ENCODE measurements at regions not wholly inside any gene's neighbourhood (a gene's known extent, or its start where the extent isn't known, plus 50 kb on each side); places are given as distances from the start of the nearest gene placed in this dataset.
"Not testable (repeated sequence)": the region's sequence is repeated elsewhere in the genome, so short reads cannot be mapped to it uniquely, and the experiment has no call there.

GRCh38 chr13:59279028-59279427 is 884.7 kb downstream of the DIAPH3 start:
- DNase-seq, result no peak
- Histone ChIP-seq H3K4me3 (no peak overlapping the region), H3K9me3 (no peaks in the 10 kb centered on the region), H3K4me1 (no peaks in the 10 kb centered on the region), H3K27ac (no peak overlapping the region), H3K36me3 (no peaks in the 10 kb centered on the region), H3K27me3 (no peaks in the 10 kb centered on the region)
- intact Hi-C loops (cut with DNase I), result no loop called here
- WGBS, 2 donors, result 64 to 75% methylated on average over 2 of the region's 2 CpGs
- no peak for TF ChIP-seq POLR2A (IDR thresholded peaks at IDR 0.05)
- TF ChIP-seq, protein P1, sequence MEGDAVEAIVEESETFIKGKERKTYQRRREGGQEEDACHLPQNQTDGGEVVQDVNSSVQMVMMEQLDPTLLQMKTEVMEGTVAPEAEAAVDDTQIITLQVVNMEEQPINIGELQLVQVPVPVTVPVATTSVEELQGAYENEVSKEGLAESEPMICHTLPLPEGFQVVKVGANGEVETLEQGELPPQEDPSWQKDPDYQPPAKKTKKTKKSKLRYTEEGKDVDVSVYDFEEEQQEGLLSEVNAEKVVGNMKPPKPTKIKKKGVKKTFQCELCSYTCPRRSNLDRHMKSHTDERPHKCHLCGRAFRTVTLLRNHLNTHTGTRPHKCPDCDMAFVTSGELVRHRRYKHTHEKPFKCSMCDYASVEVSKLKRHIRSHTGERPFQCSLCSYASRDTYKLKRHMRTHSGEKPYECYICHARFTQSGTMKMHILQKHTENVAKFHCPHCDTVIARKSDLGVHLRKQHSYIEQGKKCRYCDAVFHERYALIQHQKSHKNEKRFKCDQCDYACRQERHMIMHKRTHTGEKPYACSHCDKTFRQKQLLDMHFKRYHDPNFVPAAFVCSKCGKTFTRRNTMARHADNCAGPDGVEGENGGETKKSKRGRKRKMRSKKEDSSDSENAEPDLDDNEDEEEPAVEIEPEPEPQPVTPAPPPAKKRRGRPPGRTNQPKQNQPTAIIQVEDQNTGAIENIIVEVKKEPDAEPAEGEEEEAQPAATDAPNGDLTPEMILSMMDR (IDR thresholded peaks at IDR 0.05), result no peak
- no peak for TF ChIP-seq EP300 (IDR thresholded peaks at IDR 0.05)
- no peak for TF ChIP-seq POLR2AphosphoS5 (IDR thresholded peaks at IDR 0.05)

- intact Hi-C loops (cut with DNase I), result no loop called here
- WGBS, 2 donors, result 77 to 87% methylated on average over 3 of the region's 3 CpGs
- Histone ChIP-seq H3K36me3 (no peaks in the 10 kb centered on the region), H3K9me3 (no peaks in the 10 kb centered on the region), H3K27ac (no peak overlapping the region), H3K4me1 (no peaks in the 10 kb centered on the region), H3K27me3 (no peaks in the 10 kb centered on the region), H3K4me3 (no peak overlapping the region)
- TF ChIP-seq EP300 (IDR thresholded peaks at IDR 0.05) (no peak), POLR2AphosphoS5 (IDR thresholded peaks at IDR 0.05) (no peak), POLR2A (IDR thresholded peaks at IDR 0.05) (no peak)
- TF ChIP-seq, protein P1 (IDR thresholded peaks at IDR 0.05), result no peak
- DNase-seq, result no peak
Observed at GRCh38 chr13:59279576-59279975, 884.2 kb downstream of the DIAPH3 start.

DNA sequence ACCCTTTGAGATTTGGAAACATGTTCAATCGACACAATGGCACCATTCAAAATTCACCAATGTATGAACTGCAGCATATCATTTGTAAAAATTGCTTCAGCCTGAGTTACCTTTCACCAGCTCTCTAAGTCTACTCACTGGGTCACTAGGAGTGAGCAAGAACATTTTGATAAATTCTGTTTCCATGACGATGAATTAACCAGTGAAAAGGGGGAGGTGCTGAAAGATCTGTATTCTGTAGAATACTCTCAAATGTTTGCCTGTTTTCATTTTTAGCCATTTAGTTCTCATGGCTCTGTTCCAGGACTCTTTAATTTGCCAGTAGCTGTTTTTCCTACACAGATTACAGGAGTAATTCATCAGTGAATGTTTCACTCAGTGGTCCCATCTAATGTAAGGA is 883.4 kb downstream of the DIAPH3 start:
- no peak for DNase-seq
- Histone ChIP-seq H3K27me3 (no peaks in the 10 kb centered on the region), H3K36me3 (no peaks in the 10 kb centered on the region), H3K9me3 (no peaks in the 10 kb centered on the region), H3K4me1 (no peaks in the 10 kb centered on the region), H3K27ac (no peak overlapping the region), H3K4me3 (no peak overlapping the region)
- intact Hi-C loops (cut with DNase I), result no loop called here
- 78 to 84% methylated on average over 2 of the region's 2 CpGs for WGBS, 2 donors
- no peak for TF ChIP-seq POLR2AphosphoS5 (IDR thresholded peaks at IDR 0.05)
- no peak for TF ChIP-seq POLR2A (IDR thresholded peaks at IDR 0.05)
- TF ChIP-seq, protein P1 (IDR thresholded peaks at IDR 0.05), result no peak

DNA sequence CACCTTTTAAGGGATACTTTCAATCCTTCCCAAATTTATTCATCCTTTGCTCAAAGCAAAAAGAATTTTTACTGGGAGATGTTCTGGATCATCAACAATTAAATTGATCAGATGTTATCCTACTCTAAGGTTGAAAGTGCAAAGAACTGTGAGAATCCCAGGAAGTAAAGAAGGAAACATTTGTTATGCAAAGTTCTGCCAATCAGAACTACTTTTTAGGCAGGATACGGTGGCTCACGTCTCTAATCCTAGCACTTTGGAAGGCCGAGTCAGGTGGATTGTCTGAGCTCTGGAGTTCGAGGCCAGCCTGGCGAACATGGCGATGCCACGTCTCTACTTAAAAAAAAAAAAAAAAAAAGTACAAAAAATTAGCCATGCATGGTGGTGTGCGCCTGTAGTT is 882.3 kb downstream of the DIAPH3 start:
- Histone ChIP-seq H3K36me3 (no peaks in the 10 kb centered on the region), H3K27me3 (no peaks in the 10 kb centered on the region), H3K4me1 (no peaks in the 10 kb centered on the region), H3K27ac (no peak overlapping the region), H3K4me3 (no peak overlapping the region), H3K9me3 (no peaks in the 10 kb centered on the region)
- DNase-seq, result no peak
- TF ChIP-seq POLR2AphosphoS5 (IDR thresholded peaks at IDR 0.05) (no peak), POLR2A (IDR thresholded peaks at IDR 0.05) (no peak), EP300 (IDR thresholded peaks at IDR 0.05) (no peak)
- TF ChIP-seq, protein P1 (IDR thresholded peaks at IDR 0.05), result no peak
- intact Hi-C loops (cut with DNase I), result no loop called here
- 92 to 93% methylated on average over 8 of the region's 8 CpGs for WGBS, 2 donors

- H3K27ac ChIP-seq; H3K4me3 ChIP-seq; H3K9me3 ChIP-seq; H3K36me3 ChIP-seq; DNase-seq; H3K27me3 ChIP-seq; intact Hi-C loops (cut with DNase I); H3K4me1 ChIP-seq: not testable (repeated sequence)
- WGBS, 2 donors, result 83 to 91% methylated on average over 5 of the region's 5 CpGs
Observed at GRCh38 chr13:59292240-59292639, 871.5 kb downstream of the DIAPH3 start.

Measured in sigmoid colon (tissue), 6 donors.